NB4 (cell line): ENCODE measurements at regions not wholly inside any gene's neighbourhood (a gene's known extent, or its start where the extent isn't known, plus 50 kb on each side); places are given as distances from the start of the nearest gene placed in this dataset.

Source experiments
- DNase-seq: peaks from one replicate; pipeline ENCODE4 v3.0.0; 2010; ENCODE audit warnings: low read depth
- H3K4me3 ChIP-seq: one replicate; pipeline ENCODE4 v1.5.1; 2011; ENCODE audit warnings: mild to moderate bottlenecking, low read depth, low read length, moderate library complexity
- CTCF ChIP-seq: IDR thresholded peaks from one replicate; pipeline ENCODE4 v1.5.1; 2012; ENCODE audit warnings: low read depth, low read length
- MAX ChIP-seq: IDR thresholded peaks from 2 replicates; pipeline ENCODE4 v1.6.1; 2011; ENCODE audit warnings: low read depth, low read length
- MYC ChIP-seq: IDR thresholded peaks from 2 replicates; pipeline ENCODE4 v1.6.1; 2011; ENCODE audit warnings: low read depth, low read length
- POLR2A ChIP-seq: IDR thresholded peaks from 2 replicates; pipeline ENCODE4 v1.6.1; 2011; ENCODE audit warnings: mild to moderate bottlenecking; ENCODE audit not compliant: insufficient read length; ENCODE audit errors: extremely low read depth

- DNase-seq = no peak
- TF ChIP-seq MAX (no peak), MYC (no peak)
- H3K4me3 ChIP-seq = no peak overlapping the region
These were observed 154.5 kb downstream of the ZNF621 start for GRCh38 chr3:40679290-40679689.

- no peak overlapping the region for H3K4me3 ChIP-seq
- DNase-seq = no peak
- no peak for TF ChIP-seq MAX
- TF ChIP-seq MYC = no peak
- TF ChIP-seq CTCF = no peak
- TF ChIP-seq POLR2A = no peak
These were observed 156.2 kb downstream of the ZNF621 start for GRCh38 chr3:40680685-40681657.

DNA sequence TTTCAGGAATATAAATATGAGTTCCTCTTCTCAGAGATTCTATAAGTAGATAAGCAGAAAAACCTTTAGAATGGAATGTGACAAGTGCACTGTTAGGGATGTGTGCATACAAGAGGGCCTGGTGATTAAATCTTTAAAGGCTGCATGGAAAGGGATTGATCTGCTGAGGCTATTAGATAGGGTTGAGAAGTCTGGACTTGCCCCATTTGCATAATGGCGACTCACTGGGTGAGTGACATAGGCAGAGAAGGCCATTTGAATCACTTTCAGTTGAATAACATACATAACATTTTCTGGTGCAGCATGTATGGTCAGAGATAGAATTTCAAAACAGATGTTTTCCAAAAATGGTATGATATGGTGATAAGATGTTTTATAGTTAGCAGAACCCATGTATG lies 156.9 kb downstream of the ZNF621 start:
- no peak overlapping the region for H3K4me3 ChIP-seq
- TF ChIP-seq MYC (no peak), CTCF (no peak), MAX (no peak), POLR2A (no peak)
- no peak for DNase-seq

DNA sequence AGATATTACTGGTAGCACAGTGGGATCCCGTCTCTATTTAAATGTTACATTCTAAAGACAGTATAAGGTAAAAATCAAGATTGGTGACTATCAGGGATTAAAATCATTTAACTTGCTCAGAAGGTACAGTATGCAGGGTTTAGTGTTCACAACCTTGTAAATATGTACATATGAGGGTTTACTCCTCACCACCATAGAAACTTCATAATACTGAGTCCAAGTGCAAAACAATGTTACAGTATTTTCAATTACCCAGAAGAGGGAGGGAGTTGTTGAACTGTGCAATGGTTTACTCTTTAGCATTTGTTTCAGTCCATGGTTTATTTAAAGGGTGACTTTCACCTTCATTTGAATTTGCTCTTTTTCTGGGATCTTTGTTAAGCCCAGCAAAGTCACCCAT lies 165.1 kb downstream of the ZNF621 start:
- no peak overlapping the region for H3K4me3 ChIP-seq
- TF ChIP-seq MAX (no peak), CTCF (no peak), MYC (no peak), POLR2A (no peak)
- no peak for DNase-seq

GRCh38 chr3:40690749-40691451 lies 166.1 kb downstream of the ZNF621 start:
- H3K4me3 ChIP-seq = no peak overlapping the region
- DNase-seq = peak; percentile 4
- no peak for TF ChIP-seq CTCF
- TF ChIP-seq MAX = no peak
- TF ChIP-seq MYC = no peak
- TF ChIP-seq POLR2A = no peak

- DNase-seq = no peak
- no peak for TF ChIP-seq CTCF
- no peak for TF ChIP-seq POLR2A
- no peak for TF ChIP-seq MAX
- TF ChIP-seq MYC = no peak
- no peak overlapping the region for H3K4me3 ChIP-seq
These were observed 166.7 kb downstream of the ZNF621 start for GRCh38 chr3:40691452-40691861.
